ENCODE measurements at regions not wholly inside any gene's neighbourhood (a gene's known extent, or its start where the extent isn't known, plus 50 kb on each side); places are given as distances from the start of the nearest gene placed in this dataset.

GRCh38 chr3:103730744-103731143 is 1295.9 kb downstream of the ZPLD1 start:
- TF ChIP-seq E2F6 (IDR thresholded peaks at IDR 0.05; ENCODE audit: borderline replicate concordance, low read depth) (no peak), REST (IDR thresholded peaks at IDR 0.05) (no peak), HOXB13 (CRISPR knock-in tag; IDR thresholded peaks at IDR 0.05; ENCODE audit: low read depth) (no peak), EHMT2 (IDR thresholded peaks at IDR 0.05; ENCODE audit: low read depth) (no peak), HMGXB4 (CRISPR knock-in tag; IDR thresholded peaks at IDR 0.05; ENCODE audit: borderline replicate concordance) (no peak), PHF8 (IDR thresholded peaks at IDR 0.05; ENCODE audit: borderline replicate concordance, low read depth) (no peak), PBX3 (IDR thresholded peaks at IDR 0.05) (no peak), RFX5 (IDR thresholded peaks at IDR 0.05) (no peak), BCL3 (IDR thresholded peaks at IDR 0.05) (no peak), JUNB (IDR thresholded peaks at IDR 0.05) (no peak), POLR2A (IDR thresholded peaks at IDR 0.05; ENCODE audit: low read length) (no peak)
- no peak for DNase-seq (ENCODE audit: low read depth in 1 of 2, low spot score in 1 of 2)
- no peak for FAIRE-seq
- Histone ChIP-seq H3K4me2 (no peak overlapping the region), H3K9me3 (no peaks in the 10 kb centered on the region), H3K4me1 (no peaks in the 10 kb centered on the region), H3K27ac (no peak overlapping the region), H3K4me3 (no peak overlapping the region)
- POLR2A ChIA-PET = no interaction called here
- WGBS (ENCODE audit: missing lambda C conversion rate) = 26% methylated on average over 3 of the region's 3 CpGs
- CTCF ChIA-PET = no interaction called here
- ATAC-seq = no peak

GRCh38 chr3:103752986-103753385 is 1318.2 kb downstream of the ZPLD1 start:
- TF ChIP-seq KDM1A (IDR thresholded peaks at IDR 0.05; ENCODE audit: low read depth) (no peak), MAFK (IDR thresholded peaks at IDR 0.05; ENCODE audit: partially characterized antibody) (peak; percentile 71)
- no peak overlapping the region for H3K4me3 ChIP-seq
- ChIA-PET CTCF (no interaction called here), POLR2A (no interaction called here)
- no peak for FAIRE-seq
- H3K4me1 ChIP-seq = no peaks in the 10 kb centered on the region
- ATAC-seq = no peak
- H3K9me3 ChIP-seq = no peaks in the 10 kb centered on the region
- H3K27ac ChIP-seq = no peak overlapping the region
- no peak for DNase-seq (ENCODE audit: low read depth in 1 of 2, low spot score in 1 of 2)
- no peak overlapping the region for H3K4me2 ChIP-seq

GRCh38 chr3:103767635-103768034 is 1332.8 kb downstream of the ZPLD1 start:
- FAIRE-seq = no peak

More at GRCh38 chr3:103767635-103768034, 1332.8 kb downstream of the ZPLD1 start:
- TF ChIP-seq POLR2AphosphoS2 (conservative IDR thresholded peaks at IDR 0.05; ENCODE audit: low read length) (no peak), ZNF302 (CRISPR knock-in tag; IDR thresholded peaks at IDR 0.05) (no peak), POLR2A (IDR thresholded peaks at IDR 0.05; ENCODE audit: low read length) (no peak), NPAS2 (CRISPR knock-in tag; IDR thresholded peaks at IDR 0.05; ENCODE audit: borderline replicate concordance) (no peak), RCOR1 (IDR thresholded peaks at IDR 0.05; ENCODE audit: low read depth, low read length) (no peak)
- ATAC-seq (no peak), DNase-seq (ENCODE audit: low read depth in 1 of 2, low spot score in 1 of 2) (no peak)
- WGBS (ENCODE audit: missing lambda C conversion rate) = 57% methylated on average over 12 of the region's 12 CpGs
- Histone ChIP-seq H3K4me3 (no peak overlapping the region), H3K4me2 (no peak overlapping the region), H3K27ac (no peak overlapping the region), H3K9me3 (no peaks in the 10 kb centered on the region; the same call in 2 of the 3 replicates), H3K4me1 (no peaks in the 10 kb centered on the region)
- POLR2A ChIA-PET = no interaction called here
- CTCF ChIA-PET = interaction anchor here (0.6 kb wide), 1 partner anchor 920 kb away, joined by 3 read pairs; no protein-coding TSS in a partner anchor

Measured in A549 (cell line).